Common myeloid progenitor, CD34-positive (primary cell): ENCODE measurements at regions not wholly inside any gene's neighbourhood (a gene's known extent, or its start where the extent isn't known, plus 50 kb on each side); places are given as distances from the start of the nearest gene placed in this dataset.

Experiments
- CTCF ChIA-PET: fragments of 350-600 bp; sonication (Branson Sonifier 250); formaldehyde crosslinking; loops from one replicate; lab custom pipeline; 2021; ENCODE audit warnings: antibody characterized with exemption; lab: Charles Lee
- POLR2A ChIA-PET: fragments of 350-600 bp; sonication (Branson Sonifier 250); formaldehyde crosslinking; loops from one replicate; lab custom pipeline; 2021; ENCODE audit warnings: antibody characterized with exemption; lab: Charles Lee
- DNase-seq, 3 donors: peaks; one replicate each; pipeline versions ENCODE4 v3.0.0 to v3.0.0-alpha.2; 2013
- H3K27ac ChIP-seq, 2 experiments: 1 replicate in 1 of 2; 2 replicates in 1 of 2; pipeline ENCODE4 v1.7.0; 2013; ENCODE audit warnings: inconsistent platforms in 2 of 2, low read length in 2 of 2, mild to moderate bottlenecking in 2 of 2, low read depth in 1 of 2, moderate library complexity in 1 of 2; ENCODE audit not compliant: severe bottlenecking in 2 of 2, insufficient read depth in 1 of 2, poor library complexity in 1 of 2
- H3K27me3 ChIP-seq, 5 experiments: replicated peaks in 2 of 5; 1 replicate in 3 of 5; 2 replicates in 2 of 5; pipeline versions ENCODE4 v1.6.1 to v1.7.0; 2013; ENCODE audit warnings: low read length in 4 of 5, mild to moderate bottlenecking in 2 of 5, moderate library complexity in 2 of 5, inconsistent platforms in 1 of 5; ENCODE audit not compliant: insufficient read depth in 5 of 5, control insufficient read depth in 4 of 5
- H3K36me3 ChIP-seq, 4 experiments: 1 replicate in 2 of 4; 2 replicates in 2 of 4; pipeline versions ENCODE4 v1.6.1 to v1.7.0; 2013; ENCODE audit warnings: low read length in 3 of 4, control low read depth in 1 of 4, mild to moderate bottlenecking in 1 of 4; ENCODE audit not compliant: control insufficient read depth in 4 of 4, insufficient read depth in 4 of 4
- H3K4me1 ChIP-seq, 4 experiments: 1 replicate in 3 of 4; 2 replicates in 1 of 4; pipeline versions ENCODE4 v1.6.1 to v1.7.1; 2013; ENCODE audit warnings: low read length in 3 of 4, mild to moderate bottlenecking in 3 of 4, control low read depth in 1 of 4, inconsistent platforms in 1 of 4, moderate library complexity in 1 of 4; ENCODE audit not compliant: control insufficient read depth in 4 of 4, insufficient read depth in 4 of 4; ENCODE audit errors: control extremely low read depth in 1 of 4
- H3K4me3 ChIP-seq, 7 experiments: 1 replicate in 4 of 7; 2 replicates in 3 of 7; pipeline versions ENCODE4 v1.5.1 to v1.7.0; 2013; ENCODE audit warnings: mild to moderate bottlenecking in 7 of 7, low read length in 6 of 7, moderate library complexity in 6 of 7, inconsistent platforms in 2 of 7, low read depth in 2 of 7, control low read depth in 1 of 7; ENCODE audit not compliant: insufficient read depth in 4 of 7, control insufficient read depth in 1 of 7; ENCODE audit errors: extremely low read depth in 1 of 7
- H3K9me3 ChIP-seq, 5 experiments: 1 replicate in 4 of 5; 2 replicates in 1 of 5; pipeline versions ENCODE4 v1.6.1 to v1.7.1; 2013; ENCODE audit warnings: low read length in 4 of 5, mild to moderate bottlenecking in 2 of 5, inconsistent platforms in 1 of 5, low read depth in 1 of 5, moderate library complexity in 1 of 5; ENCODE audit not compliant: control insufficient read depth in 4 of 5, insufficient read depth in 2 of 5; ENCODE audit errors: control extremely low read depth in 1 of 5
- WGBS: methylation state at CpG from one replicate; pipeline ENCODE4 v1.1.5; 2013; ENCODE audit not compliant: insufficient coverage; 5-methylcytosine and 5-hydroxymethylcytosine counted together

DNA sequence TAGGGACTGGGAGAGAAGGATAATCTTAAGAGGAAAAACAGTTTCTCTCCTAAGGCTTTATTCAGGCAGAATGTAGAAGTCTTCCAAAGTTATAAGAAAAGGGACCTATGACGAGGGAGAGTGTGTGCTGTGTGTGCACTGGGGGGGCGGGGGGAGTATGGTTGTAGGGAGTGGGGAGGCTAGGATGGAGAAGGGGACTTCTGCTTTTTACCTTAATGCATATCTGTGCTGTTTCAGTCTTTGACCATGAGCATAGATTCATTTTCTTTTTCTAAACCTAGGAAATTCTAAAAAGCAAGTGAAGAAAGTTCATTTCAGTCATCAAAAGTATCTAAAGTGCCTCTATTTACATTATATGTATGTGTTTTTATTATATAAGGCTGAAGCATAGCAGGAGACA is 52.6 kb upstream of the RASA2 start:
- Histone ChIP-seq H3K36me3 (peaks cover 0 to 2% (median 0%) of the 10 kb centered on the region in 4 experiments), H3K4me1 (no peaks in the 10 kb centered on the region), H3K9me3 (no peaks in the 10 kb centered on the region), H3K27ac (no peak overlapping the region), H3K4me3 (no peak overlapping the region), H3K27me3 (no peaks in the 10 kb centered on the region)
- WGBS = 56% methylated on average over 1 of the region's 2 CpGs
- ChIA-PET POLR2A (no interaction called here), CTCF (interaction anchor here (0.8 to 1.3 kb wide), 4 partner anchors 8 to 37 kb away, joined by 3 to 8 read pairs (median 3); no protein-coding TSS in a partner anchor)
- DNase-seq = peak in 1 of 3 donors; percentile 31

DNA sequence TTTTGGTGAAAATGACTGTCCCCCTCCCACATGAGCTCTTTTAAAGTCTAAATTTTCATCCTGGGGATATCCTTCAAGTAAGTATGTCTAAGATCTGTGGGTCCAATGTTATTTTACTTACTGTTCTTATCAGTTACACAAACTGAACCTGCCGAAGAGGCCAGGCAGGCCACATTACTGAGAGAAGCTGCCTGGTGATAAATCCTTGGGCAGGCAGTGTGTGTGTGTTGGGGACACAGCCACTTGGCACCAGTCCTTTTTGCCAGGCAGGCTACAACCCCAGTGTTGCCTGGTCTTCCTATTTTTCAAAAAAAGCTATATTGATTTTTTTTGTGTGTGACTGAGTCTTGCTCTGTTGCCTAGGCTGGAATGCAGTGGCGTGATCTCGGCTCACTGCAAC is 50.6 kb upstream of the RASA2 start:
- POLR2A ChIA-PET = no interaction called here
- no peak for DNase-seq

More for the DNA sequence above, 50.6 kb upstream of the RASA2 start:
- WGBS = 83% methylated on average over 1 of the region's 3 CpGs
- no peaks in the 10 kb centered on the region for H3K9me3 ChIP-seq
- CTCF ChIA-PET = interaction anchor here (0.7 to 2.7 kb wide), 11 partner anchors 10 to 131 kb away, joined by 3 to 14 read pairs (median 3); no protein-coding TSS in a partner anchor
- peaks cover 0 to 3% (median under 1%) of the 10 kb centered on the region in 4 experiments for H3K4me1 ChIP-seq
- H3K27me3 ChIP-seq = no peaks in the 10 kb centered on the region
- no peak overlapping the region for H3K4me3 ChIP-seq
- H3K36me3 ChIP-seq = peaks cover 0 to 2% (median 0%) of the 10 kb centered on the region in 4 experiments
- H3K27ac ChIP-seq = no peak overlapping the region
